ENCODE measurements at regions not wholly inside any gene's neighbourhood (a gene's known extent, or its start where the extent isn't known, plus 50 kb on each side); places are given as distances from the start of the nearest gene placed in this dataset.
"Not testable (repeated sequence)": the region's sequence is repeated elsewhere in the genome, so short reads cannot be mapped to it uniquely, and the experiment has no call there.

DNA sequence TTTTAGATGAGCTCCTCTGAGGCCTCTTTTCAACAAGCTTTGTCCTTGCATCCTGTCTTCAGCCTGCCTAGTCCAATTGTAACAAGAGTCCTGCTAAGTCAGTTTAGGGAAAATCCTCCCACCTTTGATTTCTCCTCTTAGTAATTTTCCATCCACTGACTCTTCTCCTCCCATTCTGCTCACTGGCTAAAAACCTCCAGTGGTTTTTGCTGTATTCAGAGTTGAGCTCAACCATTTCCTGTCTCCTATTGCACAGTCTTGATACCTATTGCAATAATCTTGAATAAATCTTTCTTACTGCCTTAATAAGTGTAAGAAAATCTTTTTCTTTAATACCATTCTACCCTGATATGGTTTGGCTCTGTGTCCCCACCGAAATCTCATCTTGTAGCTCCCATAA, 117.8 kb upstream of the ENPP6 start:
- Mint-ChIP-seq H3K9me3 (ENCODE audit: unreplicated experiment) (no peaks in the 10 kb centered on the region), H3K36me3 (ENCODE audit: insufficient read depth, unreplicated experiment) (no peaks in the 10 kb centered on the region), H3K4me3 (ENCODE audit: unreplicated experiment) (no peak overlapping the region), H3K4me1 (ENCODE audit: low read depth, unreplicated experiment) (peaks cover 13% of the 10 kb centered on the region), H3K27ac (ENCODE audit: unreplicated experiment) (no peak overlapping the region), H3K27me3 (ENCODE audit: insufficient read depth, unreplicated experiment) (no peaks in the 10 kb centered on the region)
- no peak for DNase-seq
- ChIA-PET CTCF (interaction anchor here (0.8 kb wide), 1 partner anchor 71 kb away, joined by 3 read pairs; no protein-coding TSS in a partner anchor), POLR2A (no interaction called here)
- H3K9me3 ChIP-seq = no peaks in the 10 kb centered on the region; the same call in 1 of the 2 replicates
- intact Hi-C loops (cut with micrococcal nuclease; ENCODE audit: unreplicated experiment) = no loop called here
- H3K36me3 ChIP-seq (ENCODE audit: control insufficient read depth, insufficient read depth, low read length) = no peaks in the 10 kb centered on the region
- no peaks in the 10 kb centered on the region for H3K4me1 ChIP-seq
- H3K27me3 ChIP-seq (replicated peaks; ENCODE audit: control insufficient read depth, insufficient read depth, low read length) = no peaks in the 10 kb centered on the region
- no peak overlapping the region for H3K4me3 ChIP-seq (ENCODE audit: low read depth, low read length)
- BruUV-seq (replicated peaks) = no TSS peak
- TF ChIP-seq, protein P1, sequence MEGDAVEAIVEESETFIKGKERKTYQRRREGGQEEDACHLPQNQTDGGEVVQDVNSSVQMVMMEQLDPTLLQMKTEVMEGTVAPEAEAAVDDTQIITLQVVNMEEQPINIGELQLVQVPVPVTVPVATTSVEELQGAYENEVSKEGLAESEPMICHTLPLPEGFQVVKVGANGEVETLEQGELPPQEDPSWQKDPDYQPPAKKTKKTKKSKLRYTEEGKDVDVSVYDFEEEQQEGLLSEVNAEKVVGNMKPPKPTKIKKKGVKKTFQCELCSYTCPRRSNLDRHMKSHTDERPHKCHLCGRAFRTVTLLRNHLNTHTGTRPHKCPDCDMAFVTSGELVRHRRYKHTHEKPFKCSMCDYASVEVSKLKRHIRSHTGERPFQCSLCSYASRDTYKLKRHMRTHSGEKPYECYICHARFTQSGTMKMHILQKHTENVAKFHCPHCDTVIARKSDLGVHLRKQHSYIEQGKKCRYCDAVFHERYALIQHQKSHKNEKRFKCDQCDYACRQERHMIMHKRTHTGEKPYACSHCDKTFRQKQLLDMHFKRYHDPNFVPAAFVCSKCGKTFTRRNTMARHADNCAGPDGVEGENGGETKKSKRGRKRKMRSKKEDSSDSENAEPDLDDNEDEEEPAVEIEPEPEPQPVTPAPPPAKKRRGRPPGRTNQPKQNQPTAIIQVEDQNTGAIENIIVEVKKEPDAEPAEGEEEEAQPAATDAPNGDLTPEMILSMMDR (IDR thresholded peaks at IDR 0.05; ENCODE audit: insufficient read depth in 1 of 2, low read depth in 1 of 2, low read length in 1 of 2, severe bottlenecking in 1 of 2, unreplicated experiment in 1 of 2) = no peak

DNA sequence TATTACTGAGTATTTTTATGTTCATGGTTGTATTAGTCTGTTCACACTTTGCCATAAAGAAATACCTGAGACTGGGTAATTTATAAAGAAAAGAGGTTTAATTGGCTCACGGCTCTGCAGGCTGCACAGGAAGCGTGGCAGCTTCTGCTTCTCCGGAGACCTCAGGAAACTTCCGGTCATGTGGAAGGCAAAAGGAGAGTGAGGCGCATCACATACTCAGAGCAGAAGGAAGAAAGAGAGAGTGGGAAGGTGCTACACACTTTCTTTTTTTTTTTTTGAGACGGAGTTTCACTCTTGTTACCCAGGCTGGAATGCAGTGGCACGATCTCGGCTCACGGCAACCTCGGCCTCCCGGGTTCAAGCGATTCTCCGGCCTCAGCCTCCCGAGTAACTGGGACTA, 115.8 kb upstream of the ENPP6 start:
- CTCF ChIA-PET; H3K36me3 ChIP-seq (ENCODE audit: control insufficient read depth, insufficient read depth, low read length); H3K27ac Mint-ChIP-seq (ENCODE audit: unreplicated experiment); BruUV-seq (replicated peaks); H3K9me3 ChIP-seq; H3K36me3 Mint-ChIP-seq (ENCODE audit: insufficient read depth, unreplicated experiment); H3K4me3 ChIP-seq (ENCODE audit: low read depth, low read length); H3K4me1 ChIP-seq; DNase-seq; intact Hi-C loops (cut with micrococcal nuclease; ENCODE audit: unreplicated experiment); POLR2A ChIA-PET; H3K9me3 Mint-ChIP-seq (ENCODE audit: unreplicated experiment); H3K4me3 Mint-ChIP-seq (ENCODE audit: unreplicated experiment); H3K27me3 Mint-ChIP-seq (ENCODE audit: insufficient read depth, unreplicated experiment); H3K27me3 ChIP-seq (replicated peaks; ENCODE audit: control insufficient read depth, insufficient read depth, low read length): not testable (repeated sequence)
- peaks cover 13% of the 10 kb centered on the region for H3K4me1 Mint-ChIP-seq (ENCODE audit: low read depth, unreplicated experiment)

DNA sequence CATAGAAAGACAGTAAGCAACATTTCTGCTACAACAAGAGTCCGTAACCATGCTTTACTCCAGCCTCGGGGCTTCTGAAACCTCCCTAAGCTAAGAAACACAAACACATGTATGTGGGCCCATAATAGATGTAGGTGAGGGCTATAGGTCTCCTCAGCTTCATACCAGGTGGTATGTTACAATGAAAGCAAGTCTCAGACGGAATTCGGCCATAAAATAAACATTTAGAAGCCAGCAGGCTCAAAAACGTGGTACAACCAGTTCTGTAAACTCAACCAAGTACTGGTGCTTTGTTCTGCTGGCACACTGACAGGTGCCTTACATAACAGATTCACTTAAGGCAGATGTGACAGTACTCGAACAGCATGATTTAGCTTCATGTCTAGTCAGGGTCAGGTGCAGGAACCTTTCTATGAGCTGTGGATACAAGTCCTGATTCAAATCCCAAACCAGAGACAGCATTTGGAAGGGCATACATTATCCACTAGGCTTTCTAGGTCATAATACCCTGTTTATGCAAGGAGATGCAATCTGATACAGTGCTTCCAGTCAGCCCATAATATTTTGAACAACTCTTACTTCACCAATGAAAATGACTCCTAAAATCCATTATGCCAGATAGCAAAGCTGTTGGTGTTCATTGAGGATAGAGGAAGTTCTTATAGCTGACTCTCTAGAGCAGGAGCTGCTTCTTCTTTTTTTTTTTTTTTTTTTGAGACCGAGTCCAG, 113.8 kb upstream of the ENPP6 start:
- no peak overlapping the region for H3K27ac Mint-ChIP-seq (ENCODE audit: unreplicated experiment)

DNA sequence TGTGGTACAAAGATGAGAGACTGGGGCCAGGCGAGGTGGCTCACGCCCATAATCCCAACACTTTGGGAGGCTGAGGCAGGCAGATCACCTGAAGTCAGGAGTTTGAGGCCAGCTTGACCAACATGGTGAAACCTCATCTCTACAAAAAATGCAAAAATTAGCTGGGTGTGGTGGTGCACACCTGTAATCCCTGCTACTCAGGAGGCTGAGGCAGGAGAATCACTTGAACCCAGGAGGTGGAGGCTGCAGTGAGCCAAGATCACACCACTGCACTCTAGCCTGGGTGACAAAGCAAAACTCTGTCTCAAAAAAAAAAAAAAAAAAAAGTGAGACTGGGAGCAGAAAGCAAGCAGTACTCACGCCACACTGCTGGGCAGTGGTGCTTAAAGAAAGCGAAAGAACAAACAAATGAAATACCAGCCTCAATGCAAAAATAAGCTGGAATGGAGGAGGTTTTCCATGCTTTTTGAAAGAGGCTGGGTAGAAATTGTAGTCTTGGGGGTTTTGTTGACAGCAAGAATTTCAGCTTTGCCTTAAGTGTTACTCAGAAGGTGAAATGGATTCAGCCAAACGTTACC, 112.9 kb upstream of the ENPP6 start:
- POLR2A ChIA-PET; H3K9me3 Mint-ChIP-seq (ENCODE audit: unreplicated experiment); BruUV-seq (replicated peaks); H3K27me3 ChIP-seq (replicated peaks; ENCODE audit: control insufficient read depth, insufficient read depth, low read length); intact Hi-C loops (cut with micrococcal nuclease; ENCODE audit: unreplicated experiment); H3K4me3 ChIP-seq (ENCODE audit: low read depth, low read length); H3K4me3 Mint-ChIP-seq (ENCODE audit: unreplicated experiment); H3K27me3 Mint-ChIP-seq (ENCODE audit: insufficient read depth, unreplicated experiment); H3K36me3 ChIP-seq (ENCODE audit: control insufficient read depth, insufficient read depth, low read length); H3K36me3 Mint-ChIP-seq (ENCODE audit: insufficient read depth, unreplicated experiment); H3K4me1 ChIP-seq; H3K27ac Mint-ChIP-seq (ENCODE audit: unreplicated experiment); CTCF ChIA-PET; H3K4me1 Mint-ChIP-seq (ENCODE audit: low read depth, unreplicated experiment); DNase-seq; H3K9me3 ChIP-seq: not testable (repeated sequence)

More for the DNA sequence above, 113.8 kb upstream of the ENPP6 start:
- no peaks in the 10 kb centered on the region for H3K27me3 Mint-ChIP-seq (ENCODE audit: insufficient read depth, unreplicated experiment)
- no peak overlapping the region for H3K4me3 ChIP-seq (ENCODE audit: low read depth, low read length)
- TF ChIP-seq, protein P1 (IDR thresholded peaks at IDR 0.05; ENCODE audit: insufficient read depth in 1 of 2, low read depth in 1 of 2, low read length in 1 of 2, severe bottlenecking in 1 of 2, unreplicated experiment in 1 of 2) = no peak
- no peak overlapping the region for H3K4me3 Mint-ChIP-seq (ENCODE audit: unreplicated experiment)
- no TSS peak for BruUV-seq (replicated peaks)
- POLR2A ChIA-PET = no interaction called here
- H3K9me3 Mint-ChIP-seq (ENCODE audit: unreplicated experiment) = no peaks in the 10 kb centered on the region
- H3K4me1 ChIP-seq = peaks cover 7% of the 10 kb centered on the region; the same call in 1 of the 2 replicates
- no peaks in the 10 kb centered on the region for H3K27me3 ChIP-seq (replicated peaks; ENCODE audit: control insufficient read depth, insufficient read depth, low read length)
- CTCF ChIA-PET = no interaction called here
- H3K36me3 Mint-ChIP-seq (ENCODE audit: insufficient read depth, unreplicated experiment) = no peaks in the 10 kb centered on the region
- no peak for DNase-seq
- H3K36me3 ChIP-seq (ENCODE audit: control insufficient read depth, insufficient read depth, low read length) = no peaks in the 10 kb centered on the region
- intact Hi-C loops (cut with micrococcal nuclease; ENCODE audit: unreplicated experiment) = no loop called here
- peaks cover 13% of the 10 kb centered on the region for H3K4me1 Mint-ChIP-seq (ENCODE audit: low read depth, unreplicated experiment)
- no peaks in the 10 kb centered on the region for H3K9me3 ChIP-seq

Data from Caco-2 (cell line).